NCI-H2081 (cell line): ENCODE measurements at regions not wholly inside any gene's neighbourhood (a gene's known extent, or its start where the extent isn't known, plus 50 kb on each side); places are given as distances from the start of the nearest gene placed in this dataset.

Experiments used
- DNase-seq, 2 experiments: peaks; one replicate each; lab custom pipeline; 2025; lab: John Stamatoyannopoulos, UW

DNA sequence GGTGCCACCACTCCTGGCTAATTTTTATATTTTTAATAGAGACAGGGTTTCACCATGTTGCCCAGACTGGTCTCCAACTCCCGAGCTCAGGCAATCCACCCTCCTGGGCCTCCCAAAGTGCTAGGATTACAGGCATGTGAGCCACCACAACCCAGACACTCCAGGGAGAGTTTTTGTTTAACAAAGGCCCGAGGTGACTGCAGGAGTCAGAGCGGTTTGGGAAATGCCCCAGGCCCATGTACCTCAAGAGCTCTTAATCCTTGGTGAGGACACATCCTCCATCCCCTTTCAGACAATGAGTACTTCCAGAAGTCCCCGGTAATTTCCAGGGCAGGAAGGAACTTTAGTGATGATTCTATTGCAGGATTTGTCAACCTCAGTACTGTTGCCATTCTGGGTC is 176.0 kb downstream of the ESRRB start:
- DNase-seq, result no peak

DNA sequence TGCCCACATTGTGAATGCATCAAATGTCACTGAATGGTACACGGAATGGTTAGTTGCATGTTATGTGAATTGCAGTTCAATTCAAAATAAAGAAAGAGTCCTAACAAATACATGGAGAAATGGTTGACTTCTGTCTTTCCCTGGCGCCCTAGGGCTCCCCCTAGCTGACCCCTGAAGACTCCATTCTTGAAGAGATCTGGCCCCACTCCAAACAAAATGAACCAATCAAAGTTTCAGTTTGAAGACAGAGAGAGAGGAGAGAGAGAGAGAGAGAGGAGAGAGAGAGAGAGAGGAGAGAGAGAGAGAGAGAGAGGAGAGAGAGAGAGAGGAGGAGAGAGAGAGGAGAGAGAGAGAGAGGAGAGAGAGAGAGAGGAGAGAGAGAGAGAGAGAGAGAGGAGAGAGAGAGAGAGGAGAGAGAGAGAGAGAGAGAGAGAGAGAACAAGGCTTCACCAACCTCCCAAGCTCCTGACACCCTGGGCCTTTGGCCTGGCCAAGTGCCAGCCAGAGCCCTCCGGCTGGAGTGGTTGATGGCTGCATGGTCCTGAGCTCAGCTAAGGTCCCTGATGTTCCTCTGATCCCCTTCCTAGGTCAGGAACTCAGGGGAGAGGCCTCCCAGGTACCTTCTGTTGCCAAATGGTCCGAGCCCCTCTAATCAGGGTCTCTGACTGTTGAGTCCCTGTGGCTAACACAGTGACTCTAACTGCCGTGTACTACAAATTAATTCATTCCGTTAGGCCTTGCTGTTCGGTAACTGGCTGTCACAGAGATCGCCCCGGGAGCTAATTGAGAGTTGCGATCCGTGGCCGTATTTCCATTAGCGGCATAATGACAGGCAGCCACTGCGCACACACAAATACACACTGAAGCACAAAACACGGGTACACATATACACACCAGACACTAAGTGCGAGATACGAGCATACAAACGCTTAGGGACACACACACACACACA is 188.8 kb downstream of the ESRRB start:
- no peak for DNase-seq

DNA sequence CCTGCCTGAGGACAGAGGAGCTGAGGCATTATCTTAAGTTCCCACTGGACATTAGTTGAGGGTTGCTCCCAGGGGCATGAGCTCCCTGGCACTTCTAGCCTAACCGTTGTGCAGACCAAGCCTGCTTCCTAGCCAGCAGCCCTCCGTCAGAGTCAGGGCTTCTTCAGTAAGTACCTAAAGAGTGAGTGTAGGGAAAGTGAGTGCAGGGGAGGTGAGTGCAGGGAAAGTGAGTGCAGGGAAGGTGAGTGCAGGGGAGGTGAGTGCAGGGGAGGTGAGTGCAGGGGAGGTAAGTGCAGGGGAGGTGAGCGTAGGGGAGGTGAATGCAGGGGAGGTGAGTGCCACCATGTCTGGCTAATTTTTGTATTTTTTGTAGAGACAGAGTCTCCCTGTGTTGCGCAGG is 190.5 kb downstream of the ESRRB start:
- no peak for DNase-seq

DNA sequence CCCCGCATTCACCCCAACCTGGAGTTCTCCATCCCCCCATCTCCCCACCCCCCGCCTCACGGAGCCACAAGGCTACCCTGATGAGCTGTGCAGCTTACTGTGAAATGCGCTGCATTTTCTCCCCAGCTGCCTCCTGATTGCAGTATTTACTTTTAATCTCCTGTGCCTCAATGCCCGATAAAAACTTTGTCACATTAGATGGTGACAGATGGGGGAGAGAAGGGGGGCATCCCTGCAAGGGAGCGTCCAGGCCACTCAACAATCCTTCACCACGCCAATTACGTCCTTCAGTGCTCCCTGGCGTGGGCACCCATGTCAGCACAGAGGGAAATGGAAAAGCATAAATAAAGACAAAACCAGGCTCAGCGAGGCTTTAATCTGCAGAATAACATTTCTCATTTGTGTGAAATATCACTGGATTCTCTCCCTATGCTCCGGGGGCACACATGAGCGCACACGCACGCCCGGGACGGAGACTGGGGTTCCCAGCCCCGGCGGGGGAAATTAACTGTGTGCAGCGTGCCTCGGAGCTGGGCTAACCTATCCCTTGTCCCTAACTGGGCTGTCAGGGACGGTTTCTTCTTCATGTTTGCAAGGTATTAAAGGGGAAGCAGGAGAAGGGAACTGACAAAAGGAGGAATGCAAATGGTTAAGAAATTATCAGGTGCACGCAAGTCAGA is 186.7 kb upstream of the VASH1 start:
- DNase-seq, result no peak

DNA sequence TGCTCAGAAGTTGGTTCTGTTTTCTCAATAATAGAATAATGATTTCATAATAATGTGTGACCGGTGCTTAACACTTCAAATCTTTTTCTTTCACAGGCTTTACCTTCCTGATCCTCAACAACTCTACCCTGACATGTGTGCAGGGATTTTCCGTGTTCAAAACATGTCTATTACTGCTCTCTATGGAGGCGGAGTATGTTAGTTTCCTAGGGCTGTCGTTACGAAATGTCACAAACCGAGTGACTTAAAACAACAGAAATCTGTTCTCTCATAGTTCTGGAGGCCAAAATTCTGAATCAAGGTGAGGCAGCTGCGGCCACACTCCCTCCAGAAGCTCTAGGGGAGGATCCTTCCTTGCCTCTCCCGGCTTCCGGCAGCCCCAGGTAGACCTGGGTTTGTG is 186.2 kb upstream of the VASH1 start:
- no peak for DNase-seq

DNA sequence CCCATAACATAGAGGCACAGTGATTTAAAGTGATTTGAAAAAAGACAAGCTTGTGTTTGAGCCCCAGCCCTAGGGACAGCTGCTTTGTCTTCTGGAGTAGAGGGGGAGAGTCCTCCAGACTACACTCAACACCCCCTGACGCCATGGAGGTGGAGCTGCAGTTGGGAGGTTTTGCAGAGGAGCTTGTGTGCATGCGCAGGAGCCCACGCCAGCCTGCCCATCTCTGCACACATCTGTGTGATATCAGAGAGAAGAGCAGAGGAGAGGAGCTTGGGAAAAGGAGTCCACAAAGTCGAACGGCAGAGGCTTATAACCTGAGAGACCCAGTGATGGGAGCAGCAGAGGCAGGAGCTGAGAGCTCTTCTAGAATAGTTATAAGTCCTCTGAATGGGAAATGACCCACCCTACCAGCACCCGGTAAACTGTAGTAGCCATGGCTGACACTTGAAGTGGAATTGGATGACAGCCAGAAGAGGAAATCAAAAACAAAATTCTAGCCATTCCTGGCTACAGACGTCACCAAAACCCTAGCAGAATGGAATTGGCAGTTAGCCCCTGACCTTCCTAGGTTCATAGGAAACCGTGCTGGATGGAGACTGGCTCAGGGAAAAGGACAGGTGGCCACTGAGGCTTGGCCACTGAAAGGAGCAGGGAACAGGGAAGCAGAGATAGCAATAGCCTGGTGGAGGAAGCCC is 185.1 kb upstream of the VASH1 start:
- no peak for DNase-seq

DNA sequence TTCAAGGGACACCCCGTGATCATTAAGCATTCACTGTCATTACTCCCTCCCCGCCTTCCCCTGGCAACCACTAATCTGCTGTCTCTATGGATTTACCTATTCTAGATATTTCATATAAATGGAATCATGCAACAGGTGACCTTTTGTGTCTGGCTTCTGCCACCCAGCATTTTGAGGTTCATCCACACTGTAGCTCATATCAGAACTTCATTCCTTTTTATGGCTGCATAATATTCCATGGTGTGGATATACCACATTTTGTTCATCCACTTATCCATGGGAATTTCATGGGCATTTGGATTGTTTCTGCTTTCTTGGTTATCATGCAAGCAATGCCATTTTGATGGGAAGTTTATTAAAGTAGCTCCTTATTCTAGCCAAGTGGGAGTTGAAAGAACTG is 184.2 kb upstream of the VASH1 start:
- no peak for DNase-seq

DNA sequence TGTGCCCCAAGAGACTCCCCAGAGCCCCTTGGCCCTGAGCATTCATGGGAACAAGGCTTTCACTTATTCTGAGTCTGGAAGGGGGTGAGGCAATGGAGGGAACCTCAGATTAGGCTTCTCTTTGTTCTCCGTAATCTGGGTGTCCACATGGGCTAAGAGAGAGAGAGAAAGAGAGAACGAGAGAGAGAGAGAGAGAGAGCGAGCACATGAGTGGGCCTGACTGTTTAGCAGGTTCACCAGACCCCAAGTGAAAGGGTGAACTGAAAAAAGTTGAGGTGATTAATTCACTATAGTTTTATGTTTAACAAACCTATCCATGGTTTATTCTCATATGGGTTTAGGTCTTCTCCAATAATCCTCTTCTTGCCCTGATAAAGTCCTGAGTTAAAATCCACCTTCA is 183.4 kb upstream of the VASH1 start:
- DNase-seq, result no peak

DNA sequence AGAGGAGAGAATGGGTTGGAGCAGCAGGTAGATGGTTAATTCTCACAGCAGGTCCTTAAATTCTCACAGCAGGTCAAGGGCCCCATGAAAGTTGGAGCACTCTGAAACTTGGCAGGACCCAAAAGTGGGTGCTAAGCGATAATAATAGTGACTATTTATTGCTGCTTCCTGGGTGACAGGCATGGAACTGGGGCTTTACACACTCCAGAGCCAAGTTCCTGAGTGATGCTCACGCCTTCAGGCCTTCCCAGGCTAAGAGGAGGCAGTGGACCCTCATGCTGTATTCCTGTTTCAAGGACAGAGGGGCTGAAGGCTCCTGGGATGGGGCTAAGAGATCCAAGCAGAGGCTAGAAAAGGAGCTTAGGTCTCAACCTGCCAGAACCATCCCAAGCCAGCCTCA is 180.9 kb upstream of the VASH1 start:
- no peak for DNase-seq

DNA sequence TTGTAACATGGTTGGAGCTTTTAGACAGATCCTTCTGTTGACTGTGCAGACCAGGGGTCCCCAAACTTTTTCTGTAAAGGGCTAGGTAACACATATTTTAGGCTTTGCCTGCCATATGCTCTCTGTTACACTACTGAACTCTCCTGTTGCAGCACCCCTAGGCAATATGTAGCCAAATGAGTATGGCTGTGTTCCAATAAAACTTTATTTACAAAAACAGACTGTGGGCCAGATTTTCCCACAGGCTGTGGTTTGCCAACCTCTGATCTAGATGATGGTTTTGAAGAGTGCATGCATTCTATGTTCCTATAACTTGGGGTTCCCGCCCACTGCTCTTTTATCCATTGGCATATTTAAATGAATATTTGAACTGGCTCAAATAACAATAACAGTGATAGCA is 180.3 kb upstream of the VASH1 start:
- no peak for DNase-seq

DNA sequence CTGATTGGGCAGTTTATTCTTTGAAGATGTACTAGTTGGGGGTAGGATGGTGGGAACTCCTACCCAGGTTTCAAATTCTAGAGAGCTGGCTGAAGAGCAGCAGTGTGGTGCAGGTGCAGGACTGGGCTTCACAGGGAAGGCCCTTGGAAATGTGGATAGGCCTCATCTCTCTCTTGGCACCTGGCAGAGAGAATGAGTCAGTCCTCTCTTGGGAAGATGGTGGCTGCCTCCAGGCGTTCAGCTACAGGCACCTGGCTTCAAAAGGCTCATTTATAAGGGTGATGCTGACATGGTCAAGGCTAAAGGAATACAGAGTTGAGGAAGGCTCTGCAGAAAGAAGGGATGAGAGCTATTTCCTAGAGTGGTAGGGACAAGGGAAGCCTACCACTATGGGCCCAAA is 179.7 kb upstream of the VASH1 start:
- no peak for DNase-seq

DNA sequence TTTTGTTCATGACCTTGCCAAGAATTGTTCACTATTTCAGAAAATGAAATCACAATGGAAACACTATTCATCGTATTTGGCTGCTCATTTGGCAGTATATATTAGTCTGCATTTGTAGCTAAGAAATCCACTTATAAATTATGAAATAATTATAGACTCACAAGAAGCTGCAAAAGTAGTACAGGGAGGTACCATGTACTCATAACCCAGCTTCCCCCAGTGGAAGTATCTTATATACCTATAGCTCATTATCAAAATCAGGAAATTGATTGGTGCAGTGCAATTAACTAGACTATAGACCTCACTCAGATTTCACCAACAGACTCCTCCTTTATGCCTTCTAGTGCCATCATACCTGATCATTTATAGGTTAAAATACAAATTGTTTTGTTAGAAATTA is 178.8 kb upstream of the VASH1 start:
- DNase-seq, result no peak

DNA sequence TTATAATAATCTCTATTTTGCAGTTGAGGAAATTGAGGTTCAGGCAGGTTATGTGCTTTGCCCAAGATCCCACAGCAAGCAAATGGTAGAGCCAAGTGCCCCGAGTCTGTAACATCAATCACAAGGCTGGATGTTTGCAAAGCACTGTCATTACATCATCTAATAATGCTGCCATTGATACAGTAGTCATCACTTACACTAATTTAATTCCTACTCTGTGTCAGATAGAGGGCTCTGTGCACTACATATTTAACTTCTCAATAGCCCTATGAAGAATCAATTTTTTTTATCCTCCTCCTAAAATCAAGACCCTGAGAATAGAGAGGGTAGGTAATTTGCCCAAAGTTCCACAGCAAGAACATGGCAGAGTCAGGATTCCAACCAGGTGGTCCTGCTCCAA is 178.1 kb upstream of the VASH1 start:
- DNase-seq, result no peak

DNA sequence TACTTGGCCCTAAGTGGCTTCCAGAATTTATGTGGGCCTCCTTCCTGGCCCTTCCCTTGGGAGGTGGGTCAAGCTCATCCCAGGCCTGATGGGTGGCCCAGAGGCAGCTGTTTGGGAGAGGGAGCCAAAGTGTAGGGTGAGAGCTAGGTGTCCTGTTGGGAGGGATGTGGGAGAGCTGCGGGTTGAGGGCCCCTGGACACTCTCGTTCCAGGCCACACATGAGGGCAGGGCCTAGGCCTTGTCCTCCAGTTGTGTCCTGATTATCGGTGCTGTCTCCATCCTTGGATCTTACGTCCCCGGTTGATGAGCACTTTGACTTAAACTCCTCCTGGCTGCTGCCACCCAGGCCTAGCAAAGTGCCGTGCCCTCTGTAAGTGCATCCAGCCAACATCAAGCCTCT is 177.5 kb upstream of the VASH1 start:
- DNase-seq, result no peak

DNA sequence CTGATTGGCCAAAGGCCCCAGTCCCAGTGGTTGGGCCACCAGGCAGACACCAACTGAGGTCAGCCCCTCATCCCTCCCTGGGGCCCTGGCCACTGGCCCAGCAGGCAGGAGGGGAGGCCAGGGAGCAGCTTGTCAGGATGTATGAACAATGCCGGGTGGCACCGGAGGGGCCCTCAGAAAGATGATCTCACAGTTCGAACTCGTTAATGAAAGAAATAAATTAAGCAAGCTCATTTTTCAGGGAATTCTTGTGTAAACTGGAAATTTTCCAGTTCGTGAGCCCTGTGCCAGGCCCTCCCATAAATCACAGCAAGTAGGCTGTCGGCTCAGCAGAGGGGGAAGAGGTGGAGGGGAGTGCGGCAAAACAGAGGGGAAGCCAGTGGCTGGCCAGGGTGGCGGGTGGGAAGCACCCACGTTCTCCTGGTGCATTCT is 177.0 kb upstream of the VASH1 start:
- peak; percentile 77 to 90 for DNase-seq

DNA sequence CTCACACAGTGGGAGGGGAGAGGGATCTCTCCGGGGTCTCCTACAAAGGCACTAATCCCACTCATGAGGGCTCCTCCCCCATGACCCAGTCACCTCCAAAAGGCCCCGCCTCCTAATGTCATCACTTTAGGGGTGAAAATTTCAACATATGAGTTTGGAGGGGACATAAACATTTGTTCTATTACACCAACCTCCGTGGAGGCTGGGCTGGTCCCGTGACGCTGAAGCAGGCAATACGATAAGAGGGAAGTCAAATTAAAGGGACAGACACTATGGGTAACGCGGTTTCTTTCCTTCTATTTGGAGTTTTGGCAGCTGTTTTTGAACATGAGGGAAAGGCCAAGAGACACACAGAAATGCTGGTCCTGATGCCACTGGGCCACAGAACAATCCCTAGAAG is 175.7 kb upstream of the VASH1 start:
- DNase-seq, result no peak

DNA sequence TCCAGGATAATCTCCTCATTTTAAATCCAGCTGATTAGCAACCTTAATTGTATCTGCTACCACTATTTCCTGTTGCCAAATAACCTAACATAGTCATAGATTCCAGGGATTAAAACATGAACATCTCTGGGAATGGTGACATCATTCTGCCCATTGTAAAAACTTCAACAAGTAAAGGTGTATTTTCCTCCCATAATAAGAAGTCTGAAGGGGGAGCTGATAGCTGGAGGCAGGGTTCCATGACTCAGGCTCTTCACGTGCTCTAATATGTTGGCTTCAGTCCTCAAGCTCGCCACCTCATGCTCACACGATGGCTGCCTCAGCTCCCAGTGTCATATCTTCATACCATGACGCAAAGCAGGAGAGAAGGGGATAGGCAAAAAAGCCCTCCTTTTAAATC is 172.0 kb upstream of the VASH1 start:
- DNase-seq, result no peak

DNA sequence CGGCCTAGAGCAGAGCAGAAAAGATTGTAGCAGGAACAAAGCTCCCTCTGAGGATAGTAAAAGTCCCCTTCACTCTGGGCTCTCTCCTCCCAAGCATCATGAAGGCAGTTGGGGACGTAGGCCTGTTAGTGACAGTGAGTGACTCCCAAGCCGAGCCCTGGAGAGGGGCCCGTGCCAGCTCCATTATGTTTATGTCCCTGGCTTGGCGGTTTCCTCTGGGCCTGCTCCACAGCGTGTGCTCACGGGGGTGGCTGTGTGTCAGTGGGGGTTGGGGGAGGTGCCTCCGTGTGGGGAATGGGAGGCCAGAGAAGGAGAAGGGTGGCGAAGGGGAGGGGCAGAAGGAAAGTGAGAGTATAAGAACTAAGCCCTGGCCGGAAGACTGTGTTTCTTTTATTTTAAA is 170.0 kb upstream of the VASH1 start:
- no peak for DNase-seq

DNA sequence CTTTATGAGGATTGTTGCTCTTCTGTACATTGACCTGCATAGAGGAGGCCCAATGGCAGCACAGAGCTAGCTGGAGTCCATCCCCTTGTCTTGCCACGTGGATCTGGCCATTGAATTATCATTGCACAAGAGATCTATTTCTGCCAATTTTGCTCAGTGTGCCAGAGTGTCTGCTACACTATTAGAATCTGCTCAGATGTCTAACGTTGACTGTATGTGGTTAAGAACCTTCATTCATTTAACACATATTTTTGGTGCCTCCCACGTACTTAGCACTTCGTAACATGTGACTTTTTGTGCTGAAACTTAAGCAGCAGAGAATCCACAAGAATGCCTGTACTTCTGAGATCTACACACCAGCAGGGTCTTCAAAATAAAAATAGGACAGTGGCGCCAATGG is 166.0 kb upstream of the VASH1 start:
- no peak for DNase-seq

DNA sequence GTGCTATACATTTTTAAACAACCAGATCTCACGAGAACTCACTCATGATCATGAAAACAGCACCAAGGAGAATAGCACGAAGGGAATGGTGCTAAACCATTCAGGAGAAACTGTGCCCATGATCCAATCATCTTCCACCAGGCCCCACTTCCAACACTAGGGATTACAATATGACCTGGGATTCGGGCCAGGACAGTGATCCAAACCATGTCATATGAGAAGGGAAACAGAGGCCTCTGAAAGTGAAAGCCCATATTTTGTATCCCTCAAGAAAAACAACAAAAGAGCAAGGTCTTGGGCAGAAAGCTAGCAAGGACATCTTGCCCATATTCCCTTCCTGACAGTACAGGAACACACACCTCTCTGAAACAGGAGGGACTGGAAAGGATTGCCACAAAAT is 163.9 kb upstream of the VASH1 start:
- no peak for DNase-seq

DNA sequence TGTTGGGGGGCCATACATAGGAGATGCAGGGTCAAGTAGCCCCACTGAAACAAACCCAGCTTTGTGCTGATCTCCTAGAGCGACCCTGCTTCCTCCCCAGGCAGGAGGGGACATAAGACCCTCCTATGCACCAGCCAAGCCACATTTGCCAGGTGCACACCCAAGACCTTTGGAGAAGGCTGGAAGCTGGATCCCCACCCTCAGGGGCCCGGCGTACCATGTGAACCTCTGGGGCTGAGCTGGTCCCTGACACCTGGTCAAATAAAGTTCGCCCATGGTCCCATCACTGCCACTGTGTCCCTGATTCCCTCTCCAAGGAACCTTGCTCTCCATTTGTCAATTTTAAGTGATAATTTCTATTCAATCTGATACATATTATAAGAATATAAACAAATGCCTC is 162.1 kb upstream of the VASH1 start:
- no peak for DNase-seq

DNA sequence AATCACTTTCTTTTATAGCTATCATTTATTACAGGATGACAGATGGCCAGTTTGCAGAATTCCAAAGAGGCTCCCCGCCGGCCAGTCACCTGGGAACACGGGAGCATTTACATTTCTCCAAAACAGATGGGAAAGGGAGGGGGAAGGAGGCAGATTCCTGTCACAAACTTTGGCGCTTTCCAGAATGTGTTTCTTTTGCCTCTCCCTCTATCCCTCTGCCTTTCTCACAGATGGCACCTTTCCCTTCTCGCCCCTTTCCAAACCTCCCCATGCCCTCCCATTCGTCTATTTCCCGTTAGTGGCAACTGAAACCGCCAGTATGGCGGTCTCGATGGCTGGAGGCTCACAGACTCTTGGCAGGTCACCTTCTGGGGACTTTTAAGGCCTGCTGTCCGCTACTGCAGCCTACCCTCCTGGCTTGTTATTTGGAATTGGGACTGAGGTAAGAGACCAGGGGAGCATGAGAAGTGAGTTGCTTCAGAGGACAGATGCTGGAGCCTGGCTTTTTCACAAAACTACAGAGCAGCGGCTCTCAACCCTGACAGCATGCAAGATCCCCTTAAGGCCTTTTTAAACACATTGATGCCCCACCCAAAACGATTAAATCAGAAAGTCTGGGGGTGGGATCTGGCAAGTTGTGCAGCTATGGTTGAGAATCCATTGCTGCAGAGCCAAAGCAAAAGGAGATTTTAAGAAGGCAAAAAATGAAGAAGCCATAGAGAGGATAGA is 161.5 kb upstream of the VASH1 start:
- no peak for DNase-seq
